Esophagus muscularis mucosa (tissue), 4 donors: ENCODE measurements at regions not wholly inside any gene's neighbourhood (a gene's known extent, or its start where the extent isn't known, plus 50 kb on each side); places are given as distances from the start of the nearest gene placed in this dataset.

Experiments used
- DNase-seq: peaks from one replicate; pipeline ENCODE4 v3.0.0-alpha.2; 2017; ENCODE audit errors: extremely low spot score
- H3K27ac ChIP-seq, 4 donors: fragments of 200-600 bp; sonication (generic); replicated peaks in 1 of 4; 1 replicate in 3 of 4; 2 replicates in 1 of 4; pipeline ENCODE4 v1.5.1; 2016 to 2019; ENCODE audit warnings: mild to moderate bottlenecking in 1 of 4
- H3K27me3 ChIP-seq, 4 donors: fragments of 200-600 bp; sonication (generic); one replicate each; pipeline versions ENCODE4 v1.5.1 to v1.6.0; 2016 to 2019
- H3K36me3 ChIP-seq, 4 donors: fragments of 200-600 bp; sonication (generic); one replicate each; pipeline ENCODE4 v1.5.1; 2016 to 2019
- H3K4me1 ChIP-seq, 4 donors: fragments of 200-600 bp; sonication (generic); one replicate each; pipeline ENCODE4 v1.5.1; 2016 to 2019
- H3K4me3 ChIP-seq, 4 donors: fragments of 200-600 bp; sonication (generic); 1 replicate in 2 of 4; 2 replicates in 2 of 4; pipeline ENCODE4 v1.5.1; 2016 to 2019; ENCODE audit warnings: mild to moderate bottlenecking in 4 of 4, moderate library complexity in 1 of 4
- H3K9me3 ChIP-seq, 4 donors: fragments of 200-600 bp; sonication (generic); 1 replicate in 3 of 4; 2 replicates in 1 of 4; pipeline ENCODE4 v1.5.1; 2016 to 2019
- EP300 ChIP-seq: sonication (generic); formaldehyde crosslinking; IDR thresholded peaks from one replicate; pipeline ENCODE4 v1.6.1; 2017; ENCODE audit warnings: antibody characterized with exemption
- POLR2A ChIP-seq: fragments of 450-650 bp; IDR thresholded peaks from one replicate; pipeline ENCODE4 v1.6.1; 2017; ENCODE audit warnings: antibody characterized with exemption, moderate library complexity, mild to moderate bottlenecking, low read depth
- POLR2AphosphoS5 ChIP-seq, 2 donors: sonication (generic); formaldehyde crosslinking; IDR thresholded peaks; one replicate each; pipeline ENCODE4 v1.6.1; 2017; ENCODE audit warnings: antibody characterized with exemption in 2 of 2
- WGBS: methylation state at CpG from one replicate; pipeline ENCODE4 v1.1.5; 2018; 5-methylcytosine and 5-hydroxymethylcytosine counted together
- intact Hi-C: fragments of 100-400 bp; cut with DNase I; formaldehyde crosslinking; loops from one replicate; pipeline ENCODE4 v1.15.1; 2023
- TF ChIP-seq, protein P1 (sequence below), 3 experiments: fragments of 200-600 bp in 2 of 3; fragments of 450-650 bp in 1 of 3; sonication (generic) in 2 of 3; IDR thresholded peaks; one replicate each; pipeline ENCODE4 v1.5.1; 2017 to 2019; ENCODE audit warnings: antibody characterized with exemption in 3 of 3, mild to moderate bottlenecking in 2 of 3, moderate library complexity in 1 of 3

DNA sequence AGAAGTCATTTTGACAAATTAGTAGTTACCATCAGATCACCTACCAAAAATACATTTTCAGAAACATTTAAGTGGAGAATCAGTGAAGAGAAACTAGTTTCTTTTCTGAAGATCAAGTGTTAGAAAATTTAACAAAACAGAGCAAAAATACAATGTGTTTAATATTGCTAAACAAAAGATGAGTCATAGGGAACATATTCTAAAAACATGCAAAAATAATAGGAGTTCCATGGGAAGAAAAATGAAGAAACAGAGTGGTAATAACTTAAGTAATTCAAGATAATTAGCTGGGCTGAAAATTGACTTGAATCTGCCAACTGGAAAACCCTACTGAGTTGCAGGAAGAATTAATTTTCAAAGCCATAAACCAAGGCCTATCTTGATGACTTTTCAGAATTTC lies 111.5 kb upstream of the KITLG start:
- peak overlapping the region in 1 of 4 donors; percentile 11 for H3K27ac ChIP-seq
- H3K4me3 ChIP-seq: no peak overlapping the region
- intact Hi-C loops: no loop called here

DNA sequence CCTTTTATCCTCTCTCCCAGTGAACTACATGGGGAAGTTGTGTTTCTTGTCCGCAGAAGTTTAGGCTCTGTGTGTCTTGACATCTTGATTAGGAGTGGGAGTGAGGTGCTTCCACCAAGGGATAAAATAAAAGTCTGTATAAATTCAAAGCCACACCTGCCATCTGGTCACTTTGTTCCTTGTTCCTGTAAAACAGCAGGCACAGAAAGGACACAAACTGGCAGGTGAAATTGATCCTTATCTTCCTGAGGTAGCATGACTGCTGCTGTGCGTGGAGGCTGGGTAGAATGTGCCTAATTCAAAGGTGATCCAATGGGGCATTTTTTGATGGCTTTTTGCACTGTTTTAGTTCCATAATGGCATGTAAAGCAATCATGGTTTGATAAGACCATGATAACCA lies 104.3 kb upstream of the KITLG start:
- Histone ChIP-seq H3K27ac (no peak overlapping the region), H3K9me3 (no peaks in the 10 kb centered on the region), H3K36me3 (no peaks in the 10 kb centered on the region), H3K4me3 (no peak overlapping the region), H3K4me1 (no peaks in the 10 kb centered on the region), H3K27me3 (no peaks in the 10 kb centered on the region)
- WGBS: 77% methylated on average over 2 of the region's 2 CpGs
- intact Hi-C loops: no loop called here
- TF ChIP-seq POLR2A: no peak
- TF ChIP-seq POLR2AphosphoS5 (IDR thresholded peaks at IDR 0.05): no peak
- TF ChIP-seq EP300: no peak
- TF ChIP-seq, protein P1, sequence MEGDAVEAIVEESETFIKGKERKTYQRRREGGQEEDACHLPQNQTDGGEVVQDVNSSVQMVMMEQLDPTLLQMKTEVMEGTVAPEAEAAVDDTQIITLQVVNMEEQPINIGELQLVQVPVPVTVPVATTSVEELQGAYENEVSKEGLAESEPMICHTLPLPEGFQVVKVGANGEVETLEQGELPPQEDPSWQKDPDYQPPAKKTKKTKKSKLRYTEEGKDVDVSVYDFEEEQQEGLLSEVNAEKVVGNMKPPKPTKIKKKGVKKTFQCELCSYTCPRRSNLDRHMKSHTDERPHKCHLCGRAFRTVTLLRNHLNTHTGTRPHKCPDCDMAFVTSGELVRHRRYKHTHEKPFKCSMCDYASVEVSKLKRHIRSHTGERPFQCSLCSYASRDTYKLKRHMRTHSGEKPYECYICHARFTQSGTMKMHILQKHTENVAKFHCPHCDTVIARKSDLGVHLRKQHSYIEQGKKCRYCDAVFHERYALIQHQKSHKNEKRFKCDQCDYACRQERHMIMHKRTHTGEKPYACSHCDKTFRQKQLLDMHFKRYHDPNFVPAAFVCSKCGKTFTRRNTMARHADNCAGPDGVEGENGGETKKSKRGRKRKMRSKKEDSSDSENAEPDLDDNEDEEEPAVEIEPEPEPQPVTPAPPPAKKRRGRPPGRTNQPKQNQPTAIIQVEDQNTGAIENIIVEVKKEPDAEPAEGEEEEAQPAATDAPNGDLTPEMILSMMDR (IDR thresholded peaks at IDR 0.05): no peak
- no peak for DNase-seq

More for the DNA sequence above, 111.5 kb upstream of the KITLG start:
- DNase-seq: no peak
- peaks cover 0 to 17% (median 8%) of the 10 kb centered on the region in 4 donors for H3K4me1 ChIP-seq
- no peaks in the 10 kb centered on the region for H3K36me3 ChIP-seq
- TF ChIP-seq POLR2A (no peak), POLR2AphosphoS5 (IDR thresholded peaks at IDR 0.05) (no peak), EP300 (no peak)
- TF ChIP-seq, protein P1 (IDR thresholded peaks at IDR 0.05): no peak
- H3K9me3 ChIP-seq: peaks cover 0 to 5% (median 0%) of the 10 kb centered on the region in 4 donors
- H3K27me3 ChIP-seq: no peaks in the 10 kb centered on the region

DNA sequence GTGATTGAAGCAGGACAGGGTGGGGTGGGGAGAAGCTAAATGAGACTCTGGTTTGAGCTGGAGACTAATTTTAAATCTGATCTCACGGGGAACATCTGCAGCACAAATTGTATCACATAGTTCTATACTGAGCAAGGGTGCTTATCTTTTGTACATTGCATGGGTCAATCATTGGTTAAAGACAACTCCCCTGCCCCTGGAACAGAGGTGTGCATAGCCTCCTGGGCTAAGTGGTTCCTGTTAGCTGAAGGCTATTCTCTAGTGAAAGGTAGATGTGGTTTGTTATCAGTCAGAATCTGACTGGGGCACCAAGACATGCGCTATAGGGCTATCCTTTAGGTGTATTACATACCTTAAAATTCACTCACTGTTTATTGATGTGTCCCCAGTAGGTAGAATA lies 103.9 kb upstream of the KITLG start:
- Histone ChIP-seq H3K4me3 (no peak overlapping the region), H3K4me1 (no peaks in the 10 kb centered on the region), H3K36me3 (no peaks in the 10 kb centered on the region), H3K27me3 (no peaks in the 10 kb centered on the region), H3K9me3 (no peaks in the 10 kb centered on the region), H3K27ac (no peak overlapping the region)
- WGBS: 87% methylated on average over 2 of the region's 2 CpGs
- no peak for TF ChIP-seq POLR2AphosphoS5 (IDR thresholded peaks at IDR 0.05)
- TF ChIP-seq, protein P1 (IDR thresholded peaks at IDR 0.05): no peak
- no peak for TF ChIP-seq EP300
- TF ChIP-seq POLR2A: no peak
- no peak for DNase-seq
- intact Hi-C loops: no loop called here

DNA sequence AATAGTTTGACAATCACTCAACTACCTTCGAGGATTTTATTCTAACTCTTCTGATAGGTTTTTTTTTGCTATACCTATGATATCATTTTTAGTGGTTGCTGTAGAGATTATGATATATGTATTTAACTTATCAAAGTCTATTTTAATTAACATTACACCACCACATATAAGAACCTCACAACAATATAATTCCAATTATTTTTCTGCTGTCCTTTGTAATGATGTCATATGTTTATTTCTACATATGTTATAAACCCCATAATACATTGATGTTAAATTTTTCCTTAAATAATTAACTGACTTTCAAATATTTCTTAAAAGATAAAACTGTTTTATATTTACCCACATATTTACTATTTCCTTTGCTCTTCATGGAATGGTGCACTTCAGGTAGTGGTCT lies 103.4 kb upstream of the KITLG start:
- intact Hi-C loops: no loop called here
- no peak overlapping the region for H3K4me3 ChIP-seq
- no peaks in the 10 kb centered on the region for H3K27me3 ChIP-seq
- no peaks in the 10 kb centered on the region for H3K36me3 ChIP-seq
- TF ChIP-seq POLR2AphosphoS5 (IDR thresholded peaks at IDR 0.05) (no peak), EP300 (no peak), POLR2A (no peak)
- TF ChIP-seq, protein P1 (IDR thresholded peaks at IDR 0.05): no peak
- H3K4me1 ChIP-seq: no peaks in the 10 kb centered on the region
- no peak for DNase-seq
- no peaks in the 10 kb centered on the region for H3K9me3 ChIP-seq
- 96% methylated on average over 1 of the region's 1 CpG for WGBS
- no peak overlapping the region for H3K27ac ChIP-seq

DNA sequence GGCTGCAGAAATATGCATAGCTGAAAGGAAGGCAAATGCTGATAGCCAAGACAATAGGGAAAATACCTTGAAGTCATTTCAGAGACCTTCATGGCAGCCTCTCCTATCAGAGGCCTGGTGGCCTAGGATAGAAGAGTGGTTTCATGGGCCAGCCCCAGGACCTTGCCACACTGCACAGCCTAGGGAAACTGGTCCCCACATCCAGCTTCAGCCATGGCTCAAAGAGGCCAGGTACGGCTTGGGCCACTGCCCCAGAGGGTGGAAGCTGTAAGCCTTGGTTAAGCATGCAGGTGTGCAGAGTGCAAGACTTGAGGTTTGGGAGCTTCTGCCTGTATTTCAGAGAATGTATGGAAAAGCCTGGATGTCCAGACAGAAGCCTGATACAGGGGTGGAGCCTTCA lies 101.0 kb upstream of the KITLG start:
- no peak overlapping the region for H3K27ac ChIP-seq
- TF ChIP-seq POLR2AphosphoS5 (IDR thresholded peaks at IDR 0.05) (no peak), EP300 (no peak), POLR2A (no peak)
- TF ChIP-seq, protein P1 (IDR thresholded peaks at IDR 0.05): no peak
- 100% methylated on average over 1 of the region's 1 CpG for WGBS
- intact Hi-C loops: no loop called here
- H3K36me3 ChIP-seq: no peaks in the 10 kb centered on the region
- H3K27me3 ChIP-seq: no peaks in the 10 kb centered on the region
- no peaks in the 10 kb centered on the region for H3K4me1 ChIP-seq
- H3K4me3 ChIP-seq: no peak overlapping the region
- no peak for DNase-seq
- no peaks in the 10 kb centered on the region for H3K9me3 ChIP-seq
